ENCODE measurements at regions not wholly inside any gene's neighbourhood (a gene's known extent, or its start where the extent isn't known, plus 50 kb on each side); places are given as distances from the start of the nearest gene placed in this dataset.

- no peak for DNase-seq (ENCODE audit: low spot score)
These were observed 752.8 kb upstream of the ADAMTS16 start for GRCh38 chr5:4387290-4387689.

GRCh38 chr5:4395752-4396151, 744.4 kb upstream of the ADAMTS16 start:
- DNase-seq (ENCODE audit: low spot score): no peak

GRCh38 chr5:4405614-4406219, 734.4 kb upstream of the ADAMTS16 start:
- DNase-seq (ENCODE audit: low spot score): no peak

GRCh38 chr5:4410151-4410550, 730.0 kb upstream of the ADAMTS16 start:
- no peak for DNase-seq (ENCODE audit: low spot score)

- no peak for DNase-seq (ENCODE audit: low spot score)
These were observed 728.5 kb upstream of the ADAMTS16 start for GRCh38 chr5:4411664-4412063.

GRCh38 chr5:4413996-4414395, 726.1 kb upstream of the ADAMTS16 start:
- no peak for DNase-seq (ENCODE audit: low spot score)

- no peak for DNase-seq (ENCODE audit: low spot score)
These were observed 722.0 kb upstream of the ADAMTS16 start for GRCh38 chr5:4418084-4418483.

GRCh38 chr5:4419281-4419680, 720.8 kb upstream of the ADAMTS16 start:
- DNase-seq (ENCODE audit: low spot score): no peak

- DNase-seq (ENCODE audit: low spot score): no peak
These were observed 720.0 kb upstream of the ADAMTS16 start for GRCh38 chr5:4420177-4420576.

- DNase-seq (ENCODE audit: low spot score): no peak
These were observed 719.4 kb upstream of the ADAMTS16 start for GRCh38 chr5:4420681-4421080.

GRCh38 chr5:4422247-4422646, 717.9 kb upstream of the ADAMTS16 start:
- DNase-seq (ENCODE audit: low spot score): no peak

- no peak for DNase-seq (ENCODE audit: low spot score)
These were observed 715.2 kb upstream of the ADAMTS16 start for GRCh38 chr5:4424895-4425294.

- DNase-seq (ENCODE audit: low spot score): no peak
These were observed 699.6 kb upstream of the ADAMTS16 start for GRCh38 chr5:4440536-4440935.

GRCh38 chr5:4442221-4442620, 697.9 kb upstream of the ADAMTS16 start:
- no peak for DNase-seq (ENCODE audit: low spot score)

- no peak for DNase-seq (ENCODE audit: low spot score)
These were observed 692.5 kb upstream of the ADAMTS16 start for GRCh38 chr5:4447657-4448056.

GRCh38 chr5:4453655-4454054, 686.5 kb upstream of the ADAMTS16 start:
- no peak for DNase-seq (ENCODE audit: low spot score)

- no peak for DNase-seq (ENCODE audit: low spot score)
These were observed 660.7 kb upstream of the ADAMTS16 start for GRCh38 chr5:4479426-4479825.

- no peak for DNase-seq (ENCODE audit: low spot score)
These were observed 659.4 kb upstream of the ADAMTS16 start for GRCh38 chr5:4480528-4481349.

- DNase-seq (ENCODE audit: low spot score): no peak
These were observed 652.5 kb upstream of the ADAMTS16 start for GRCh38 chr5:4487581-4487980.

GRCh38 chr5:4511996-4512656, 628.0 kb upstream of the ADAMTS16 start:
- peak; percentile 71 for DNase-seq (ENCODE audit: low spot score)

- no peak for DNase-seq (ENCODE audit: low spot score)
These were observed 626.7 kb upstream of the ADAMTS16 start for GRCh38 chr5:4513381-4513780.

- DNase-seq (ENCODE audit: low spot score): no peak
These were observed 626.0 kb upstream of the ADAMTS16 start for GRCh38 chr5:4514067-4514648.

Measured in D341Med (cell line).